ENCODE measurements at regions not wholly inside any gene's neighbourhood (a gene's known extent, or its start where the extent isn't known, plus 50 kb on each side); places are given as distances from the start of the nearest gene placed in this dataset.
"Not testable (repeated sequence)": the region's sequence is repeated elsewhere in the genome, so short reads cannot be mapped to it uniquely, and the experiment has no call there.

GRCh38 chr4:127525608-127526007, 107.1 kb upstream of the INTU start:
- DNase-seq = no peak
- H3K4me3 ChIP-seq = no peak overlapping the region
- no peaks in the 10 kb centered on the region for H3K36me3 ChIP-seq
- H3K9me3 ChIP-seq = no peaks in the 10 kb centered on the region
- H3K27me3 ChIP-seq = no peaks in the 10 kb centered on the region

DNA sequence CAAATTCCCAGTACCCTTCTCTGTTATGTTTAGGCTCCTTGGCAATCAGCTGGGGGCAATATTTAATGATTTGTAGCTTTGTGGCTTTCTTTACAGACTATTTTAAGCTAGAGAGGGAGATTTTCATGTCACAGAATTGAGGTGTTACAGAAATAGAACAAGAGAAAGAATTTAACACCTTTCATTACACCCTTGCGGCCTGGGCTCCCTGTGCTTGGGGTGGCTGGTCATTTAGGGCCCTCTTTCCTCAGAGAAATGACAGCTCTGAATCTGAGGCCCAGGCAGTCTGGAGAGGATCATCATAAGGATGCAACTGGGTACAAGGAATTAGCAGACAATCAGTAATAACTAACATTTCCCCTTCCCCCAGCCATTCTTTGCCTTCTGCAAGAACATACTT, 104.5 kb upstream of the INTU start:
- Histone ChIP-seq H3K27me3 (no peaks in the 10 kb centered on the region), H3K36me3 (no peaks in the 10 kb centered on the region), H3K9me3 (no peaks in the 10 kb centered on the region), H3K4me3 (no peak overlapping the region)
- no peak for DNase-seq

GRCh38 chr4:127529879-127530278, 102.9 kb upstream of the INTU start:
- not testable (repeated sequence) for H3K9me3 ChIP-seq

DNA sequence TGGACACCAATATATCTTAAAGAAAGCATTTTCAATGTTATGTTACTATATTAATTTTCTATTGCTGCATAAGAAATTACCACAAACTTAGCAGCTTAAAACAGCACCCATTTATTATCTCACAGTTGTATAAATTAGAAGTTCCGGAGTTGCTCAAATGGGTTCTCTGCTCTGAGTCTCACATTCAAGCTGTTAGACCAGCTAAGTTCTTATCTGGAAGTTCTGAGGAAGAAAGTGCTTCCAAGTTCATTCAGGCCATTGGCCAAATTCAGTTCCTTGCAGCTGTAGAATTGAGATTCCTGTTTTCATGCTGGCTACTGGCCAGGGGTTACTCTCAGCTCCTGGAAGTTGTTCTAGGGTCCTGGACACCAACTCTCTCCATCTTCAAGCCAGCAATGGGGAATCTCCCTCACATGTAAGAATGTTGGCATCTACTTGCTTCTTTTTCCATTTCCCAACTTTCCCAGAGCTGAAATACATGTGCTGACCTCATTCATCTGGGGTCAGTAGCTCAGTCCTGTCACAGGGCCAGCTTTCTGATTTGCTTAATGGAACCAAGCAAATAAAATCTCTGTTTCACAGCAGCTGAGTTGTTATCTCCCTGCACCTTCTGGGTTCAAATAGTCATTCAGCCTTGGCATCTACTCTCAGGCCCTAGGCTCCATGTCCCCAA, 99.6 kb upstream of the INTU start:
- H3K4me3 ChIP-seq = no peak overlapping the region
- no peaks in the 10 kb centered on the region for H3K36me3 ChIP-seq
- H3K9me3 ChIP-seq = no peaks in the 10 kb centered on the region
- H3K27me3 ChIP-seq = no peaks in the 10 kb centered on the region
- peak; percentile 0 for DNase-seq

More at GRCh38 chr4:127529879-127530278, 102.9 kb upstream of the INTU start:
- H3K27me3 ChIP-seq, H3K36me3 ChIP-seq, H3K4me3 ChIP-seq, DNase-seq: not testable (repeated sequence)

GRCh38 chr4:127534041-127534825, 98.5 kb upstream of the INTU start:
- no peak for DNase-seq
- no peaks in the 10 kb centered on the region for H3K36me3 ChIP-seq
- no peaks in the 10 kb centered on the region for H3K27me3 ChIP-seq
- no peak overlapping the region for H3K4me3 ChIP-seq
- no peaks in the 10 kb centered on the region for H3K9me3 ChIP-seq

- Histone ChIP-seq H3K36me3 (no peaks in the 10 kb centered on the region), H3K27me3 (no peaks in the 10 kb centered on the region)
Observed at GRCh38 chr4:127538016-127538415, 94.7 kb upstream of the INTU start.

DNA sequence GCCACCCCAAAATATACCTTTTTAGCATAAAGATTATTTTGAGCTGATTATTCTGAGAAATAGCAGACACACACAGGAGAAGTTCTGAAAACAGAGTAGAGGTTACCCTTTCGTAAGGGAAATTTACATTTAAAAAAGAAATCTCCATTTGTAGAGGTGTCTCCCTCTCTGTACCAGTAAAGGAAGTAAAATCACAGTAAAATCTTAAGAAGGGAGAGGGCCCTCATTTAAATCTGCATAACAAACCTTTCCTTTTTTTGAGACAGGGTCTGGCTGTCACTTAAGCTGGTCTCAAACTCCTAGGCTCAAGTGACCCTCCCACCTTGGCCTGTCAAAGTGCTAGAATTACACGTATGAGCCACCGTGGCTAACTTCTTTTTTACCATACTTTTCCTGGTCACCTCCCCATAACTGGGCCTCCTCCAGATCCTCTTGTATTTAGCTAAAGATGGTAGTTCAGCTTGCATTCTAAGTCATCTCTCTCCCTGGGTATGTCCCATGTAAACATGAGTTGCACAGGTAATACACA, 92.2 kb upstream of the INTU start:
- DNase-seq = no peak
- Histone ChIP-seq H3K36me3 (no peaks in the 10 kb centered on the region), H3K9me3 (no peaks in the 10 kb centered on the region), H3K4me3 (no peak overlapping the region), H3K27me3 (no peaks in the 10 kb centered on the region)

More at GRCh38 chr4:127538016-127538415, 94.7 kb upstream of the INTU start:
- H3K4me3 ChIP-seq = no peak overlapping the region
- no peak for DNase-seq
- no peaks in the 10 kb centered on the region for H3K9me3 ChIP-seq

- no peak for DNase-seq
- H3K4me3 ChIP-seq = no peak overlapping the region
- no peaks in the 10 kb centered on the region for H3K27me3 ChIP-seq
- no peaks in the 10 kb centered on the region for H3K36me3 ChIP-seq
- no peaks in the 10 kb centered on the region for H3K9me3 ChIP-seq
Observed at GRCh38 chr4:127545271-127545670, 87.5 kb upstream of the INTU start.

GRCh38 chr4:127548990-127549925, 83.5 kb upstream of the INTU start:
- Histone ChIP-seq H3K4me3 (no peak overlapping the region), H3K27me3 (no peaks in the 10 kb centered on the region), H3K9me3 (no peaks in the 10 kb centered on the region), H3K36me3 (no peaks in the 10 kb centered on the region)
- DNase-seq = no peak

DNA sequence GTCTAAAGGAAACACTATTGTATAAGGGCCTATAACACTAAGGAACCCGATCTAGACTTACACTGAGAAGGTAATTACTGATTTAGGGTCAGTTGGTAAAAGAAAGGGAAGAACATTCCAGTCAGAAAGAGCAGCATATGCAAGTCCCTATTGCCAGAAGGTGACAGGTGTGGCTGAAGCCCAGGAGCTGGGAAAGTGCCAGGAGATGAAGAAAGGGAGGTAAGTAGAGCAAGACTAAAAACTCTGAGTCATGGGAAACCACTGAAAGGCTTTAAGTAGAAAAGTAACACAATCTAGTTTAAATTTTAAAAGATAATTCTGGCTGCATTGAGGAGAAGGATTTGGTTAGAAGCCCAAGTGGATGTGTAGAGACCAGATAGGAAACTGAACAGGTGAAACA, 77.7 kb upstream of the INTU start:
- Histone ChIP-seq H3K36me3 (no peaks in the 10 kb centered on the region), H3K4me3 (no peak overlapping the region), H3K9me3 (no peaks in the 10 kb centered on the region), H3K27me3 (no peaks in the 10 kb centered on the region)
- no peak for DNase-seq

GRCh38 chr4:127558088-127558487, 74.7 kb upstream of the INTU start:
- Histone ChIP-seq H3K4me3 (no peak overlapping the region), H3K27me3 (no peaks in the 10 kb centered on the region), H3K36me3 (no peaks in the 10 kb centered on the region), H3K9me3 (no peaks in the 10 kb centered on the region)
- no peak for DNase-seq

DNA sequence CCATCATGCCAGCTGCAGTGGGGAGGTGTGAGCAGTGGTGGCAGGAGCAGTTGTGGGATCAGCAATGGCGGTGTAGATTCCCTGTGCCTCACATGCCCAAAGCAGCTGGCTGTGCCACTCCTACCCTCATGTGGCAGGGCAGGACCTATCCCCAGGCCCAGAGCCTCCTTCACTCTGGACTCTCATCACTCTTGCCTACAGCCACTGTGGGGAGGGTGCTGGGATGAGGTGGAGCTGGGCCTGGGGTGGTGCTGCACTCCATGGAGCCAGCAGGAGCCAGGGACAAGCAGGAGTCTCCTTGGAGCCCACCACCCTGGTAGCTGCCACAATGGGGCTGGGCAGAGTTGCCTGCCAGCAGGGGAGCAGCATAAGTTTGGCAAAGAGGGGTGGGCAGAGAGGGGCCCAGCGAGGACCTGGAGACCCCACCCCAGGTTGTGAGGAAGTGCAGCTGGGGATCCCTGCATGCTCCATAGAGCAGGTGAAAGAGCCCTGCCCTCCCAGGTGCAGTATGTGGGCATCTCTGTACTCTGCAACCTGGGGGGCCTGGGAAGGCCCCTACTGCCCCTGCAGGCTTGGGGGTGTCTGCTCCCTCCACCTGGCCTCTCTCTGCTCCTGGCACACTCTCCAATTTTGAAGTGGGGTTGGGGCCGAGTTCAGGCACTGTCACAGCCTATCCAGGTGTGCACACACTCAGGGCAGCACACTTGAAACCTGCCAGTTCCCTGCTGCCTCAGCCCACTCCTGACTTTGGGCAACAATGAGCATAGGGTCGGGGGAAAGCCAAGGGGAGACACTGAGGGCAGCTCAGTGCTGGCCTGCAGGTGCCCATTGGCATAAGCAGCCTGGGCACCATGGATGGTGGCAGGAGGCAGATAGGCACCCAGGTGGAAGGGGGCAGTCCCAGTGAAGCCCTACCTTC, 74.0 kb upstream of the INTU start:
- Histone ChIP-seq H3K27me3 (no peaks in the 10 kb centered on the region), H3K36me3 (no peaks in the 10 kb centered on the region), H3K4me3 (no peak overlapping the region), H3K9me3 (no peaks in the 10 kb centered on the region)
- DNase-seq = no peak

DNA sequence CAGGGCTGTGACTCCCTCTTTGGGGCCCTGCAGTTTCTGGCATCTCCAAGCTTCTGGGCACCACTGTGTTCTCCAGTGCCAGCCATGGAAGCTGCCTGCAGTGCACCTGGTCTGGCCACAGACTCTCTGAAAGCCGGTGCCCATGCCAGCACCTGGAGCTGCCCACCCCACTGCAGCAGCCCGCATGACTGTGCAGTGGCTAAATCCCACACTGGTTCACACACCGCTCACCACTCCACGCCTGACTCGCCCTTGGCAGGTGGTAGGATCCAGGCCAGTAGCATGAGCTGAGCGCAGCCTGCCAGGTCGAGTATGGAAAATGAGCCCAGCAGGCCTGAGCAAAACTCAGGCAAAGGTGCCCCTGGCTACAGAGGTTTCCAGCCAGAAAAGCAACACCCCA, 72.8 kb upstream of the INTU start:
- Histone ChIP-seq H3K9me3 (no peaks in the 10 kb centered on the region), H3K27me3 (no peaks in the 10 kb centered on the region), H3K36me3 (no peaks in the 10 kb centered on the region), H3K4me3 (no peak overlapping the region)
- no peak for DNase-seq

- Histone ChIP-seq H3K4me3 (no peak overlapping the region), H3K9me3 (no peaks in the 10 kb centered on the region), H3K36me3 (no peaks in the 10 kb centered on the region), H3K27me3 (no peaks in the 10 kb centered on the region)
- DNase-seq = no peak
Observed at GRCh38 chr4:127560755-127561154, 72.0 kb upstream of the INTU start.

- DNase-seq = no peak
- no peaks in the 10 kb centered on the region for H3K9me3 ChIP-seq
- no peak overlapping the region for H3K4me3 ChIP-seq
- H3K27me3 ChIP-seq = no peaks in the 10 kb centered on the region
- H3K36me3 ChIP-seq = no peaks in the 10 kb centered on the region
Observed at GRCh38 chr4:127574643-127575042, 58.1 kb upstream of the INTU start.

DNA sequence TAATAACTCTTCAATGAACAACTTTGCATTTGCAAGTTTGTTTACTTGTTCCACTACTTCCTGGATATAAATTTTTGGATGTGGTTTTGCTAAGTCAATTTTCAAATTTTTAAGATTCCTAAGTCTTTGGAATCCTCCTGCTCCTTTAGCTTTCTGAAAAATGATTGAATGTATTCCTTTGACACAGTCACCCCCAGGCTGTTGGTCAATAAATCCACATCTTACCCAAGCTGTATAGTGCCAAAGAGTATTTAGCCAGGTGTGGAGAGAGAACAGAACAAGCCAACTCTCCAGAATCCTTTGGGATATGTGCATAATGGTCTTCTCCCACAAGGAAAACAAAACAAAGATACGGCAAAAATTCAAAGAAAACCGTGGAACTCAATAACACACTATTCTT, 56.9 kb upstream of the INTU start:
- Histone ChIP-seq H3K36me3 (no peaks in the 10 kb centered on the region), H3K4me3 (no peak overlapping the region), H3K27me3 (no peaks in the 10 kb centered on the region), H3K9me3 (no peaks in the 10 kb centered on the region)
- no peak for DNase-seq
